K562 (cell line): ENCODE measurements at regions not wholly inside any gene's neighbourhood (a gene's known extent, or its start where the extent isn't known, plus 50 kb on each side); places are given as distances from the start of the nearest gene placed in this dataset.

Source experiments
- ATAC-seq: fragments of 200-7000 bp; cut with Tn5 transposase; 3 replicates; pipeline ENCODE4 v1.9.1; 2020; ENCODE audit warnings: moderate library complexity
- BruUV-seq: library from RNA; stranded (reverse); fragments of 400-500 nt; replicated peaks from 2 replicates; lab custom pipeline; 2021; lab: Mats Ljungman, UMichigan
- CTCF ChIA-PET: fragments of 300-600 bp; formaldehyde crosslinking; extraction: SDS; loops from one replicate; lab custom pipeline; 2021; ENCODE audit warnings: low intra/inter-chr PET ratio; lab: Yijun Ruan, JAX
- POLR2A ChIA-PET: fragments of 300-600, 350-650 bp; sonication (Branson Sonifier 250); formaldehyde crosslinking; extraction: SDS; loops from one replicate; lab custom pipeline; 2021; ENCODE audit warnings: antibody characterized with exemption, inconsistent platforms; lab: Yijun Ruan, JAX
- DNase-seq, 4 experiments: peaks; one replicate each; pipeline versions ENCODE4 v3.0.0 to v3.0.0-alpha.2; 2011 to 2018; ENCODE audit warnings: low spot score in 3 of 4, mixed read lengths in 3 of 4; ENCODE audit errors: extremely low read depth in 1 of 4
- FAIRE-seq: peaks from 2 replicates; lab custom pipeline; 2011; peaks lifted over from hg19 to GRCh38; lab: Jason Lieb, UNC
- H2AFZ ChIP-seq: 2 replicates; pipeline ENCODE4 v1.6.0; 2011; ENCODE audit warnings: low read depth, low read length, control low read depth, inconsistent platforms
- H3K27ac ChIP-seq: fragments of 200-600 bp; 3 replicates; pipeline ENCODE4 v1.8.0; 2011; ENCODE audit warnings: low read depth, mild to moderate bottlenecking, control low read depth, inconsistent platforms, low read length, moderate library complexity, mixed read lengths; ENCODE audit errors: extremely low read depth
- H3K27me3 ChIP-seq, 2 experiments: fragments of 300-600 bp in 1 of 2; 2 replicates in 1 of 2; 3 replicates in 1 of 2; pipeline versions ENCODE4 v1.6.0 to v1.8.0; 2011; ENCODE audit warnings: inconsistent platforms in 2 of 2, low read length in 2 of 2, mild to moderate bottlenecking in 1 of 2, mixed read lengths in 1 of 2, moderate library complexity in 1 of 2; ENCODE audit not compliant: control insufficient read depth in 2 of 2, insufficient read depth in 2 of 2
- H3K36me3 ChIP-seq: fragments of 300-600 bp; 3 replicates; pipeline ENCODE4 v1.8.0; 2011; ENCODE audit warnings: mild to moderate bottlenecking, low read length, inconsistent platforms; ENCODE audit not compliant: control insufficient read depth, insufficient read depth
- H3K4me1 ChIP-seq, 2 experiments: fragments of 200-600 bp in 1 of 2; replicated peaks in 1 of 2; 2 replicates in 1 of 2; 3 replicates in 1 of 2; pipeline versions ENCODE4 v1.5.1 to v1.8.0; 2011; ENCODE audit warnings: inconsistent platforms in 2 of 2, low read length in 2 of 2, mild to moderate bottlenecking in 1 of 2, mixed read lengths in 1 of 2, moderate library complexity in 1 of 2; ENCODE audit not compliant: control insufficient read depth in 2 of 2, insufficient read depth in 2 of 2
- H3K4me2 ChIP-seq: 2 replicates; pipeline ENCODE4 v1.6.1; 2011; ENCODE audit warnings: low read length, control low read depth, inconsistent platforms, mixed read lengths; ENCODE audit not compliant: insufficient read depth
- H3K4me3 ChIP-seq: fragments of 200-600 bp; sonication (generic), shearing (Covaris generic); 2 replicates; pipeline ENCODE4 v1.5.1; 2016; ENCODE audit warnings: control low read depth, inconsistent platforms
- H3K79me2 ChIP-seq: fragments of 200-600 bp; 3 replicates; pipeline ENCODE4 v1.8.0; 2011; ENCODE audit warnings: low read length, inconsistent platforms; ENCODE audit not compliant: control insufficient read depth, insufficient read depth
- H3K9ac ChIP-seq, 2 experiments: 2 replicates each; pipeline versions ENCODE4 v1.6.0 to v1.6.1; 2011; ENCODE audit warnings: low read depth in 2 of 2, low read length in 2 of 2, control low read depth in 1 of 2, inconsistent platforms in 1 of 2, mild to moderate bottlenecking in 1 of 2, mixed read lengths in 1 of 2; ENCODE audit not compliant: insufficient read depth in 1 of 2
- H3K9me1 ChIP-seq: one replicate; pipeline ENCODE4 v1.6.0; 2011; ENCODE audit warnings: inconsistent platforms, mild to moderate bottlenecking, low read length, moderate library complexity; ENCODE audit not compliant: control insufficient read depth, insufficient read depth
- H3K9me3 ChIP-seq: replicated peaks from 2 replicates; pipeline ENCODE4 v1.5.1; 2011; ENCODE audit warnings: low read depth, low read length, inconsistent platforms; ENCODE audit not compliant: control insufficient read depth, insufficient read depth
- H4K20me1 ChIP-seq: replicated peaks from 2 replicates; pipeline ENCODE4 v1.6.1; 2011; ENCODE audit warnings: low read length, inconsistent platforms, mixed read lengths; ENCODE audit not compliant: control insufficient read depth, insufficient read depth
- DMBX1 ChIP-seq: fragments of 250-450 bp; sonication (Bioruptor Pico); IDR thresholded peaks from 2 replicates; pipeline ENCODE4 v1.8.0; 2022; ENCODE audit warnings: inconsistent platforms, mild to moderate bottlenecking, moderate library complexity, borderline replicate concordance
- HNRNPH1 ChIP-seq: fragments of 200-400 bp; formaldehyde crosslinking; optimal IDR thresholded peaks from 2 replicates; pipeline ENCODE3; 2017; ENCODE audit warnings: low read depth, mild to moderate bottlenecking, low read length, moderate library complexity
- MEIS2 ChIP-seq: fragments of 450-650 bp; IDR thresholded peaks from 2 replicates; pipeline ENCODE4 v1.6.1; 2014; ENCODE audit warnings: mild to moderate bottlenecking; ENCODE audit not compliant: partially characterized antibody
- POLR2G ChIP-seq: fragments of 200-400 bp; formaldehyde crosslinking; IDR thresholded peaks from 2 replicates; pipeline ENCODE4 v1.6.1; 2017; ENCODE audit warnings: low read depth, mild to moderate bottlenecking, antibody characterized with exemption, low read length, moderate library complexity
- PRMT5 ChIP-seq: sonication (generic); formaldehyde crosslinking; IDR thresholded peaks from 2 replicates; pipeline ENCODE4 v1.5.0; 2020; ENCODE audit warnings: missing genetic modification reagents
- PURB ChIP-seq: sonication (generic); formaldehyde crosslinking; IDR thresholded peaks from 2 replicates; pipeline ENCODE4 v1.9.0; 2021; ENCODE audit warnings: low read depth, mild to moderate bottlenecking, missing genetic modification reagents
- RCOR1 ChIP-seq, 2 experiments: IDR thresholded peaks; 2 replicates each; pipeline ENCODE4 v1.6.1; 2012; ENCODE audit warnings: low read depth in 2 of 2, low read length in 2 of 2, borderline replicate concordance in 1 of 2, improper control_type of control experiment in 1 of 2
- YBX1 ChIP-seq: fragments of 450-650 bp; IDR thresholded peaks from 2 replicates; pipeline ENCODE4 v1.7.1; 2016; ENCODE audit warnings: mild to moderate bottlenecking
- ZNF274 ChIP-seq: IDR thresholded peaks from 2 replicates; pipeline ENCODE4 v1.6.1; 2011; ENCODE audit warnings: low read depth, mild to moderate bottlenecking, low read length, moderate library complexity, borderline replicate concordance
- ZNF717 ChIP-seq: fragments of 250-450 bp; sonication (Bioruptor Pico); IDR thresholded peaks from 2 replicates; pipeline ENCODE4 v1.5.0; 2021
- ZNF780A ChIP-seq: fragments of 250-450 bp; sonication (Bioruptor Pico); IDR thresholded peaks from 2 replicates; pipeline ENCODE4 v1.5.0; 2021; ENCODE audit warnings: mild to moderate bottlenecking
- WGBS: fragments of 100-300 bp; shearing (Covaris generic); methylation state at CpG from one replicate; pipeline ENCODE4 v1.1.6; 2016; ENCODE audit warnings: low coverage, mixed read lengths; ENCODE audit not compliant: insufficient coverage; ENCODE audit errors: missing lambda C conversion rate; 5-methylcytosine and 5-hydroxymethylcytosine counted together
- in situ Hi-C: fragments of 300-500 bp; cut with MboI; formaldehyde crosslinking; loops from 4 replicates; pipeline ENCODE4 v1.15.0; 2018; ENCODE audit warnings: inconsistent platforms, mixed read lengths
- intact Hi-C: fragments of 100-400 bp; cut with micrococcal nuclease; formaldehyde crosslinking; loops from 2 replicates; pipeline ENCODE4 v1.14.2; 2022
- TF ChIP-seq, protein P1 (sequence below): sonication (generic); formaldehyde crosslinking; IDR thresholded peaks from 2 replicates; pipeline ENCODE4 v1.5.0; 2020; ENCODE audit warnings: missing genetic modification reagents
- TF ChIP-seq, protein P2 (sequence below): sonication (generic); formaldehyde crosslinking; IDR thresholded peaks from 2 replicates; pipeline ENCODE4 v1.8.0; 2022; ENCODE audit warnings: mild to moderate bottlenecking, missing genetic modification reagents, borderline replicate concordance

DNA sequence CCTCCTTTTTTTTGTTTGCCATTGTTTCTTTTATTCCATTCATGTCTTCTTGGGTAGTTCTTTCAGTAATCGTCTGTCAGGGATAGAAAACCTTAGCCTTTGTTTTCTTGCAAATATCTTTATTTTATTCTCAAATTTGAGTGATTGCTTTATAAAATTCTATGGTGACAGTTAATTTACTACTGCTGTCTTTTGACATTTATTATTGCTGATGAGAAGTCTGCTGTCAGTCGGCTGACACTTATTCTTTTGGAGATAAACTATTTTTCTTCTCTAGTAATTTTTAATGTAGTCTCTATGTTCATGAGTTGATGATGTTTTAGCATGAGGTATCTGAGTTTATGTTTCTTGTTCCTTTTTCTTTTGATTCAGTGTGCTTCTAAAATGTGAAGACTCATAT lies 983.8 kb downstream of the TTLL7 start:
- DNase-seq, result no peak
- in situ Hi-C loops, result no loop called here
- POLR2A ChIA-PET, result no interaction called here
- Histone ChIP-seq H3K27me3 (no peaks in the 10 kb centered on the region), H3K27ac (no peak overlapping the region), H4K20me1 (no peaks in the 10 kb centered on the region), H3K9ac (no peak overlapping the region), H3K9me3 (no peaks in the 10 kb centered on the region), H2AFZ (no peak overlapping the region), H3K4me3 (no peak overlapping the region), H3K79me2 (no peaks in the 10 kb centered on the region), H3K36me3 (no peaks in the 10 kb centered on the region), H3K4me1 (no peaks in the 10 kb centered on the region), H3K4me2 (no peak overlapping the region), H3K9me1 (no peaks in the 10 kb centered on the region)
- BruUV-seq, result no TSS peak
- intact Hi-C loops, result no loop called here
- ATAC-seq, result no peak
- TF ChIP-seq ZNF780A (CRISPR knock-in tag) (no peak), PURB (CRISPR knock-in tag) (no peak), RCOR1 (IDR thresholded peaks at IDR 0.05; ENCODE audit: borderline replicate concordance in 1 of 2, low read depth in 2 of 2, low read length in 2 of 2) (no peak), ZNF717 (no peak), HNRNPH1 (no peak), MEIS2 (no peak), ZNF274 (no peak), DMBX1 (CRISPR knock-in tag) (no peak), PRMT5 (no peak), YBX1 (no peak), POLR2G (no peak)
- TF ChIP-seq, protein P1, sequence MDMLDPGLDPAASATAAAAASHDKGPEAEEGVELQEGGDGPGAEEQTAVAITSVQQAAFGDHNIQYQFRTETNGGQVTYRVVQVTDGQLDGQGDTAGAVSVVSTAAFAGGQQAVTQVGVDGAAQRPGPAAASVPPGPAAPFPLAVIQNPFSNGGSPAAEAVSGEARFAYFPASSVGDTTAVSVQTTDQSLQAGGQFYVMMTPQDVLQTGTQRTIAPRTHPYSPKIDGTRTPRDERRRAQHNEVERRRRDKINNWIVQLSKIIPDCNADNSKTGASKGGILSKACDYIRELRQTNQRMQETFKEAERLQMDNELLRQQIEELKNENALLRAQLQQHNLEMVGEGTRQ, result no peak
- TF ChIP-seq, protein P2, sequence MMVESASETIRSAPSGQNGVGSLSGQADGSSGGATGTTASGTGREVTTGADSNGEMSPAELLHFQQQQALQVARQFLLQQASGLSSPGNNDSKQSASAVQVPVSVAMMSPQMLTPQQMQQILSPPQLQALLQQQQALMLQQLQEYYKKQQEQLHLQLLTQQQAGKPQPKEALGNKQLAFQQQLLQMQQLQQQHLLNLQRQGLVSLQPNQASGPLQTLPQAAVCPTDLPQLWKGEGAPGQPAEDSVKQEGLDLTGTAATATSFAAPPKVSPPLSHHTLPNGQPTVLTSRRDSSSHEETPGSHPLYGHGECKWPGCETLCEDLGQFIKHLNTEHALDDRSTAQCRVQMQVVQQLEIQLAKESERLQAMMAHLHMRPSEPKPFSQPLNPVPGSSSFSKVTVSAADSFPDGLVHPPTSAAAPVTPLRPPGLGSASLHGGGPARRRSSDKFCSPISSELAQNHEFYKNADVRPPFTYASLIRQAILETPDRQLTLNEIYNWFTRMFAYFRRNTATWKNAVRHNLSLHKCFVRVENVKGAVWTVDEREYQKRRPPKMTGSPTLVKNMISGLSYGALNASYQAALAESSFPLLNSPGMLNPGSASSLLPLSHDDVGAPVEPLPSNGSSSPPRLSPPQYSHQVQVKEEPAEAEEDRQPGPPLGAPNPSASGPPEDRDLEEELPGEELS, result no peak
- FAIRE-seq, result no peak
- WGBS, result 0% methylated on average over 2 of the region's 2 CpGs
- CTCF ChIA-PET, result no interaction called here
